Neutrophil (primary cell): ENCODE measurements at regions not wholly inside any gene's neighbourhood (a gene's known extent, or its start where the extent isn't known, plus 50 kb on each side); places are given as distances from the start of the nearest gene placed in this dataset.

Source experiments
- H3K27ac ChIP-seq: fragments of 200-600 bp; sonication (generic); 2 replicates; pipeline ENCODE4 v1.5.1; 2016; ENCODE audit warnings: mild to moderate bottlenecking, moderate library complexity
- H3K27me3 ChIP-seq: fragments of 200-600 bp; sonication (generic); 2 replicates; pipeline ENCODE4 v1.6.0; 2016; ENCODE audit warnings: mild to moderate bottlenecking
- H3K36me3 ChIP-seq: fragments of 200-600 bp; sonication (generic); 2 replicates; pipeline ENCODE4 v1.5.1; 2017
- H3K4me1 ChIP-seq, 2 experiments: fragments of 200-600 bp in 1 of 2; sonication (generic) in 1 of 2; 1 replicate in 1 of 2; 2 replicates in 1 of 2; pipeline versions ENCODE4 v1.5.1 to v1.6.1; 2013 to 2016; ENCODE audit warnings: low read depth in 1 of 2, low read length in 1 of 2, mild to moderate bottlenecking in 1 of 2, moderate library complexity in 1 of 2; ENCODE audit not compliant: control insufficient read depth in 1 of 2, insufficient read depth in 1 of 2
- H3K4me3 ChIP-seq, 2 experiments: fragments of 200-600 bp in 1 of 2; sonication (generic) in 1 of 2; 1 replicate in 1 of 2; 2 replicates in 1 of 2; pipeline ENCODE4 v1.5.1; 2013 to 2016; ENCODE audit warnings: low read depth in 1 of 2, low read length in 1 of 2, mild to moderate bottlenecking in 1 of 2, moderate library complexity in 1 of 2
- H3K9me3 ChIP-seq: fragments of 200-600 bp; sonication (generic); 2 replicates; pipeline ENCODE4 v1.5.1; 2016
- CTCF ChIP-seq: fragments of 200-600 bp; sonication (generic); IDR thresholded peaks from 2 replicates; pipeline ENCODE4 v1.5.1; 2016; ENCODE audit warnings: antibody characterized with exemption

GRCh38 chr2:196441527-196441926 is 198.0 kb upstream of the CCDC150 start:
- Histone ChIP-seq H3K27ac (no peak overlapping the region), H3K4me1 (no peaks in the 10 kb centered on the region), H3K4me3 (no peak overlapping the region), H3K36me3 (no peaks in the 10 kb centered on the region), H3K9me3 (no peaks in the 10 kb centered on the region), H3K27me3 (no peaks in the 10 kb centered on the region)
- no peak for TF ChIP-seq CTCF

- Histone ChIP-seq H3K27ac (no peak overlapping the region), H3K4me1 (no peaks in the 10 kb centered on the region), H3K4me3 (no peak overlapping the region), H3K36me3 (no peaks in the 10 kb centered on the region), H3K27me3 (no peaks in the 10 kb centered on the region), H3K9me3 (no peaks in the 10 kb centered on the region)
- TF ChIP-seq CTCF: no peak
Observed at GRCh38 chr2:196442211-196442610, 197.3 kb upstream of the CCDC150 start.

- no peak overlapping the region for H3K27ac ChIP-seq
- no peaks in the 10 kb centered on the region for H3K36me3 ChIP-seq
- no peaks in the 10 kb centered on the region for H3K4me1 ChIP-seq
- no peaks in the 10 kb centered on the region for H3K27me3 ChIP-seq
- H3K9me3 ChIP-seq: no peaks in the 10 kb centered on the region
- H3K4me3 ChIP-seq: no peak overlapping the region
- TF ChIP-seq CTCF: no peak
Observed at GRCh38 chr2:196444442-196444841, 195.1 kb upstream of the CCDC150 start.

GRCh38 chr2:196445991-196446390 is 193.5 kb upstream of the CCDC150 start:
- H3K27me3 ChIP-seq: peaks cover 5% of the 10 kb centered on the region
- no peak overlapping the region for H3K4me3 ChIP-seq
- H3K9me3 ChIP-seq: no peaks in the 10 kb centered on the region
- H3K36me3 ChIP-seq: no peaks in the 10 kb centered on the region
- H3K4me1 ChIP-seq: no peaks in the 10 kb centered on the region
- H3K27ac ChIP-seq: no peak overlapping the region
- TF ChIP-seq CTCF: no peak

GRCh38 chr2:196448407-196449079 is 191.0 kb upstream of the CCDC150 start:
- H3K9me3 ChIP-seq: no peaks in the 10 kb centered on the region

More at GRCh38 chr2:196448407-196449079, 191.0 kb upstream of the CCDC150 start:
- no peaks in the 10 kb centered on the region for H3K4me1 ChIP-seq
- H3K4me3 ChIP-seq: no peak overlapping the region
- no peaks in the 10 kb centered on the region for H3K36me3 ChIP-seq
- H3K27ac ChIP-seq: no peak overlapping the region
- TF ChIP-seq CTCF: no peak
- peaks cover 8% of the 10 kb centered on the region for H3K27me3 ChIP-seq
